HG02763 (cell line): ENCODE measurements at regions not wholly inside any gene's neighbourhood (a gene's known extent, or its start where the extent isn't known, plus 50 kb on each side); places are given as distances from the start of the nearest gene placed in this dataset.

Experiments
- ATAC-seq: cut with Tn5 transposase; IDR thresholded peaks from one replicate; pipeline ENCODE4 v1.9.1; 2021; ENCODE audit warnings: mild to moderate bottlenecking, moderate library complexity; ENCODE audit not compliant: unreplicated experiment

DNA sequence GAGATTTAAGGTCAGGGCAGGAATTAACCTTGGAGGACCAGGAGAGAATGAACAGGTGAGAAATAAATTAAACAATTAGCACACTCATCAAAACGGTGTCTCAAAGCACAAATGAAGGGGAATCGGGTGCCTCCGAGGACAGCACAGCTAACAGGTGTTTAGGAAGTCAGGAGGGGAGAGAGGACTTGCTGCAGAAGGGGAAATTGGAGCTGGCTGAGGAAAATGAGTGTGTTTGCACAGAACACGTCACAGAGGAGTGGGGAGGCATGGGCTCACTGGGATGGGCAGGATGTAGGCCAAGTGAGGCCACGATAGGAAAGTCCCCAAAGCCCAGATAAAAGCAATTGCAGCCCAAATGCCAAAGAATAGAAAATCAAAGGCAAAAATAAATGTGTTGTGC, 121.7 kb downstream of the ZNF664 start:
- no peak for ATAC-seq

DNA sequence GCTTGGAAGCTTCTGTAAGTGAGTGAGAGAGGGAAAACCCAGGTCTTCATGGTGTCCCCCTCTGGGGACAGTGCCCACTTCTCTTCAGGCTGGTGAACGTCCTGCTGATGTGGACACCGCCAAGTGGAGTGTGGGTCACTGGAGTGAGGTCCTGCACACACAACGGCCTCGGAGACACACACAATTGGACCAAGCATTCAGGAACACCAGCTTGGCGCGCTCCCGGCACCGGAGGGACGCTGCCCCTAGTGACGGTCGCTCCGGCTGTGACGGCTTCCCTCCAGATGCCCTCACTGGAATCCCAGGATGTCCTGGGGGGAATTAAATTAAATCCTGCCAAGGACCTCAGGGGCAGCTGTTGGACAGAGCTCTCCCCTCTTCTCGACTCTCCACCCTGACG, 123.1 kb downstream of the ZNF664 start:
- ATAC-seq = no peak

DNA sequence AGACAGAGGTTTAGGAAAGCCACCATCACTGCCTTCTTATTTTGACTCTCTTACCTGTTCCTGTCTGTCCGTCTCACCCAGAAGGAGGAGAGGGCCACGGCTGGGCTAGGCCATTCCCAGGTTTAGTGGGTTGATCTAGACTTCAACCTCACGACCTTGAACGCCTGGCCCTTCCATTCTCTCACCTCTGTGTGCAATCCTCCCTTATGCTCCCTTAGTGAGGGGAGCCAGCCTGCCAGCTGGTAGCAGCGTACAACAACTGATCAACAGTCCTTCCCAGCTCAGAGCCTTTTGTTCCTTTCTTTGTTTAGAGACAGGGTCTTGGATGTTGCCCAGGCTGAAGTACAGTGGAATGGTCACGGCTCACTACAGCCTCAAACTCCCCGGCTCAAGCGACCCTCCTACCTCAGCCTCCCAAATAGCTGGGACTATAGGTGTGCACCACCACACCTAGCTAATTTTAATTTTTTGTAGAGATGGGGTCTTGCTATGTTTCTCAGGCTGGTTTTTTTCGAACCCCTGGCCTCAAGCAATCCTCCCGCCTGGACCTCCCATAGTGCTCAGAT, 123.9 kb downstream of the ZNF664 start:
- ATAC-seq = no peak

DNA sequence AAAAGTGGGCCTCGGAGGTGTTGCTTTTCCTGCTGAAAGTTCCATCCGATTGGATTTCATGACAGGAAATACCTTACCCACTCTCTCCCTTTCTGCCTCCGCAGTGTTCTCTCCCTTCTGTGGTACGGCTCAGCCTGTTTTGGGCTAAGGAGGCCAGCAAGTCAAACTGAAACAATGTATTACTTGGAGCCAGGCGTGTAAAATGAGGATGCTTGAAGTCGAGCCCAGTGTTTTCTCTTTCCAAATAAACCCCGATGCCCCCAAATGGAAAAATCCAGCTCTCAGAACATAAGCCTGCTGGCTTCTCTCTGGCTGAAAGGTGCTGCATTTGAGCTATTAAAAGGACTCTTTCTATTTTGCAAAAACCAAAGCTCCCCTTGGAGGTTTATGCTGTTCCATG, 124.7 kb downstream of the ZNF664 start:
- no peak for ATAC-seq

DNA sequence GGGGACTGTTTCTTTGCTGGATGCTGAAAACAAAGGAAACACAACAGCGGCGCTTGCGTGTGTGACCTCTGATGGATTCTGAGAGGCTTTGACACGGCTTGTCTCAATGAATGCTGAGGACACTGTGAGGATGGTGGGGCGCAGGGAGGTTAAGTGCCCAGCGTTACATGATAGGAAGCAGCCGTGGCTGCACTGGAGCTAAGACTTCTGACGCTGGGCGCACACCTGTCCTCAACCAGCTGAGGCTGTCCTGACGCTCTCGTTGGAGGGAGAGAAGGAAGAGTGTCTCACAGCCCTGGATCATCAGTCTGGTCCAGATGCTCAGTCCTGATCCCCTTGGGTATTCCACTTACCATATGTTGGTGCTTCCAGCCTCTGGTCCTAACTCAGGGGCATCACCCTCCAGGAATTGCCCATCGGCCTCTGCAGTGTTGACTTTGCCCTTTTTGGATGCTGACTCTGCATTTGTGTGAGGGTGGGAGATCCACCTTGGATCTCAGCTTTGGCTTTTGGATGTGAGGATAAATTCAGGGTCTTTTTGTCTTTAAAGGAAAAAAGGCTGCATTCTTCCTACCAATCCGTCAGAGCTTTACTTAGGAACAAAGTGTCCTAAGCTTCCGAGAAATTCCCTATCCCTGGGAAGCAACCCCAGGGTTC, 125.2 kb downstream of the ZNF664 start:
- ATAC-seq = no peak

DNA sequence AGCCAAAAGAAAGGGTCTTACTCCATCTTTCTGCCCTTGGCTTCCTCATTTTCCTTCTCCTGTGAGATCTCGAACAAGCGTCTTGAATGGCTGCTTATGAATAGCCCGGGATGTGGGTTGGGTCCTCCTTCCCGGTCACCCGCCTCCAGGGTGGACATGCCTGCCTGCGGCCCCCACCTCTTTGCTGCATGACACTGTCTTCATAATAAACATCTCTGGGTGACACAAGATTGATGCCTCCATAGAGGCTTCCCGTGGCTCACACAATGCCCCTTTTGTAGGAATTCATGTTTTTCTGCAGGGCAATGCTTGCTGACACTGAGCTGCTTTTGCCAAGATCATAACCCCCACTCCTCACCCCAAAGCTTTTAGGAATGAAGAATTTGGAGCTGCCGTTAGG, 125.9 kb downstream of the ZNF664 start:
- no peak for ATAC-seq

DNA sequence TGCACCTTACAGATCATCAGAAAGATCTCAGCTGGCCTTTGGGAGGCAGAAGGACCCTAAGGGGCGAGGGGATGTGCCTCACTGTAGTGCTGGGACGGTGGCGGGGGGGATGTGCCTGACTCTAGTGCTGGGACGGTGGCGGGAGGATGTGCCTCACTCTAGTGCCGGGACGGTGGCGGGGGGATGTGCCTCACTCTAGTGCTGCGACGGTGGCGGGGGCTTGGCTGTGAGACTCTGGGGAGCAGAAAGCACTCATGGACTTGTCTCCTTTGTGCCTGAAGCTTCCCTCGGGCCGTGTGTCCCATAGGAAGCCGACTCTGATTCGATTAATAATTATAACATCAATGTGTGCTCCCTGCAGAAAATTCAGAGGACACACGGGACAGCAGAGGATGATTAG, 126.6 kb downstream of the ZNF664 start:
- ATAC-seq = no peak

DNA sequence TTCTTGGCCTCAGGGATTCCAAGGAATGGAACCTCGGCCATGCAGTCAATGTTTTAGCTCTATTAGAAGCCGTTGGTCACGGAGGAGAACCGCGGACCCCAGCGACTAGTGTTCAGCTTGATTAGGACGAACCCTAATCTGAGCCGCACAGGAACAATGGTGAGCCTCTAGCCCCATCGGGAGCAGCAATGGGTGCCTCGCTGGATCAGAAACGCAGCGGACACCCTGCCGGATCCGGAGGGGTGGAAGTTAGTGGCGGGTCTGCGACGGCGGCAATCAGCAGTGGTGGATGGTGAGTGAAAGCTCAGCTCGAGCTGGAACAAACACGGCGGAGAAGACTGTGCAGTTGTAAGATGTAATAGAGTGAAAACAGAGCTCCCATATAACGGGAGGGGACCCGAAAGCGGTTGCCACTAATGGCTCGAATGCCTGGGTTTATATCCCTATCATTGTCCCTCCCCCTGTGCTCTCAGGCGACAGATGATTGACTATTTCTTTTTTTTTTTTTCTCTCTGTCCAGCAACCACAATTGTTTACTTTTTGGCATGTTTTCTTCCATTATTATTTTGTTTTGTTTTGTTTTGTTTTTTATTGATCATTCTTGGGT, 127.7 kb downstream of the ZNF664 start:
- no peak for ATAC-seq

DNA sequence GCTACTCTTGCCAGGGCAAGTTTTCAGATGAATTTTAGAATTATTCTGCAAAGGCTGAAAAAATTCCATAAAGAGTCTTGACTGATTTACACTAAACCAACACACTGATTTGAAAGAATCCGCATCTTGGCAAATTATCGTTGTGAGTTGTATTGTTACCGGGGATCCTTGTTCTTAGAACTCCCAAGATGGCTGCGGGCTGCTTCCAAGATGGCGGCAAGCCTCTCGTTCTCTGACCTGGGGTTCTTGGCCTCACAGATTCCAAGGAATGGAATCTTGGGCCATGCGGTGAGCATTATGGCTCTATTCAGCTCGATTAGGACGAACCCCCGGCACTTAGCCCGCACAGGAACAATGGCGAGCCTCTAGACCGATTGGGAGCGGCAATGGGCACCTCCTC, 132.5 kb downstream of the ZNF664 start:
- ATAC-seq = no peak

DNA sequence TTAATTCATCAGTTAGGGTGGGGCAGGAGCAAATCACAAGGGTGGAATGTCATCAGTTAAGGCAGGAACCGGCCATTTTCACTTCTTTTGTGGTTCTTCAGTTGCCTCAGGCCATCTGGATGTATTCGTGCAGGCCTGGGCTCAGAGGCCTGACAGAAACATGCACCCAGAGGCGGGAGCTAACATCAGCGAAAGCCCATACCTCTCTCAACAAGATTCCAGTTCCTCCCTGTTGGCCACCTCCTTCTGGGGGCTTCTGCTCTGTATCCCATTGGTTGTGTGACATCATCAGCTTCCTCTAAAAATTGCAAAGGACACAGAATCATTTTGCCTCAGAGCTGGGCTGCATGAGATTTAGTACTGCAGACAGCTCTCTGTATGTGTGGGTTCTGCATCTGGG, 134.3 kb downstream of the ZNF664 start:
- no peak for ATAC-seq

DNA sequence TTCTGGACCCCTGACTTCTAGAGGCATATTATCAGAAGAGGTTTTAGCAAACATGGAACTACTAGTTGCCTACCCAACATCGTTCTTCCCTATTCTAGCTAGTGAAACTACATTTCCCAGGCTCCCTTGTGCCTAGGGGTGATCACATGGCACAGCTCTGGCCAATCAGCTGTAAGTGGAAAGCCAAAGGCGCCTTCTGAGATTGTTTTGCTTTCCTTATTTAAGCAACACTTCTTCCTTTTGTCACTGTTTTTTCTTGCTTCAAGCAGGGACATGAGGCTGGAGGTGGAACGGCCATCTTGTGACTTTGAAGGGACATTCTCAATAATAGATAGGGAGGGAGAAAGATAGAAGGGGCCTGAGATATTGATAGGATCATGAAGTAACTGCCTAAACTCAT, 136.7 kb downstream of the ZNF664 start:
- no peak for ATAC-seq

DNA sequence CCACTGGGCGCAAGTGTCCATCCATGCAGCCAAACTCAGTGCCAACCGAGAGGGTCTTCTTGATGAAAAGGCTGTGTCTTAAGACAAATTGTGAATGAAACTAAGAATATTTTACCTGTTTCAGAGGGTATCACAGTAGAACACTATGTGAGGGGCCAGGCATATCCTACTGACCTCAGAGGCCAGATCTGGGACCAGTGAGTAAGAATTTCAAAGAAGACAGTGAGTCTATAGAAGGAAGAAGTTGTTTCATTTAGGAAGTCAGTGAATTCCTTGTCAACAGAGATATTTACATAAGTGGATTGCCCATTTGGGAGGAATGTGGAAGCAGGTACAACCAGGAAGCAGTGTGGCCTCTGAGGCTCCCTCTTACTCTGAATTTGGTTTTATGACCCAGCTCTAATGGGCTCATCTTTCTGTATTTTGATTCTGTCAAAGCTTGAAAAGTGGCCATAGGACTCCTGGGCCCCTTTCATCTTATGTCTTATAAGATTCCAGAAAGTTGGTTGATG, 137.4 kb downstream of the ZNF664 start:
- ATAC-seq = no peak

DNA sequence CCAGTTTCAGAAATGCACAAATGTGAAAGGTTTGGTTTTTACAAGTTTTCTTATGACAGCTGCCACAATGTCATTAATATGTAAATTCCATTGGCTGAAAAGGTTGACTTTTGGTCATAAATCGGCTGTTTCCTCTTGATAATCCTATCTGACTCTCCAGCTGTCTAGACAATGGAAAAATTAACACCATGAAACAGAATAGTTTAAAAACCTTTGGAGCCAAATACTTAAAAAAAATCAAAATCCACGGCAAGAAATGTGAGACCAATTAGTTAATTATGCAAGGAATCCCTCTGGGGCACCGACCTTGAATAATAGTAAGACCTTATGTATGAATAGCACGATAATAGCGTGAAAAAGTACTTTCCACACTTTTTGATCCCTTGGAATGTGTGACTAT, 138.0 kb downstream of the ZNF664 start:
- no peak for ATAC-seq

DNA sequence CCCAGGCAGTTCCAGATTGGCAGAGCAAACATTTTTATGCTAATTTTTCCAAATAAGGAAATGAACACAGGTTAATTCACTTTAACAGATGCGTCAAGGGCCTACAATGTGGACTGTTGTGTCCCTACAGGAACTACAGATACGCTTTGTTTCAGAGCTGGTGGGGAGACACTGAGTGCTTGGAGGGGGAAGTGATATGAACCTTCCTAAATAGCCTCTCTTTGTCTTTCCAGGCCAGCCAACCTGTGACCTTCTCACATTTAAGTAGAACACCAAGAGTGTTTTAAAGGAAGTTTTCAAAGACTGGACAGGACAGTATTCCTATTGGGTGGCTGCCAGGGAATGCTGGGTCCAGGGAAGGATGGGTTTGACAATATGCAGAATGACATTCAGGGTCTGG, 141.3 kb downstream of the ZNF664 start:
- no peak for ATAC-seq

DNA sequence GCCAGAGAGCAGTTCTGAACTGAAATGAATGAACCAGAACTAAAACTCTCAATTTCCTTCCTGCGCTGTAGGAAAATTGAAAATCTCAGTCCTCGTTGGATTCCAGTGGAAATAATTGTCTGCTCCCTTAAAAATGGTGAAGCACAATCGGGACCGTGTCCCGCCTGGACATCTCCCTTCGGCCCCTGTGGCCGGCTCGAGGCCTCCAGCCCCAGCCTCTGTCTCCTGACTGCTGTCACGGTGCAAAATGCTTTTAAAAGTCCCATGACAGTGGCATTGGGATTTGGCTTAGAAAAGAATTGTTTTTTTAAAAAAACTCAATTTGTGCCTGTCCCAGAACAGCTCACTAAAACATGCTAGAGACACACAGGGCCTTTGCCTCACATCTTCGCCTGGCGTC, 142.5 kb downstream of the ZNF664 start:
- ATAC-seq = no peak

DNA sequence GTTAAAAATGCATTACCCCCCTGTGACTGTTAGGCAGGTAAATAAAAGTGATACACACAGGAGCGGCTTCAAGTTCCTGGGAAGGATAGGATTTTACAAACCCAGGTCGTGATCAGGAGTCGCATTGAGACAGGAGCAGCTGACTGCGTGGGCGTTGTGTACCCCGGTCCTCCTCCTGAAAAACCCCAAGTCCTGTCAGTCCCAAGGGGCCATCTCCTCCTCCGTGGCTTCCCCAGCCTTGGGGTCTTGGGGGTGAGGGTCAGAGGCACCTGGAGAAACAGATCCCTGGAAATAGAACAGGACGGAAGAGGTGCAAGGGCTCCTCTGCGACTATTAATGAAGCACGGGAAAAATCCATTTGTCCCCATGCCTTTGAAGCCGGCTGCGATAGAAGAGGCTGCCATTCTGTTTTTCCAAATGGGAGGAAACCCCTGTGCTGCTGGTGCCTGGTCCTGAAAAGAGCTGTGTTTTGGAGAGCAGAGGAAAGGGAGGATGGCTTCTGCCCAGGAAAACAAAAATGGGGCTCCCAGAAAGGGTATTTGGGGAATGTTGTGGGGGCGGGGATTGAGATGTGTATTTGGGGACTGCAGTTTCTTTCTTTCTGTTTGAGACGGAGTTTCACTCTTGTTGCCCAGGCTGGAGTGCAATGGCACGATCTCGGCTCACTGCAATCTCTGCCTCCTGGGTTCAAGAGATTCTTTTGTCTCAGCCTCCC, 143.1 kb downstream of the ZNF664 start:
- ATAC-seq = no peak

DNA sequence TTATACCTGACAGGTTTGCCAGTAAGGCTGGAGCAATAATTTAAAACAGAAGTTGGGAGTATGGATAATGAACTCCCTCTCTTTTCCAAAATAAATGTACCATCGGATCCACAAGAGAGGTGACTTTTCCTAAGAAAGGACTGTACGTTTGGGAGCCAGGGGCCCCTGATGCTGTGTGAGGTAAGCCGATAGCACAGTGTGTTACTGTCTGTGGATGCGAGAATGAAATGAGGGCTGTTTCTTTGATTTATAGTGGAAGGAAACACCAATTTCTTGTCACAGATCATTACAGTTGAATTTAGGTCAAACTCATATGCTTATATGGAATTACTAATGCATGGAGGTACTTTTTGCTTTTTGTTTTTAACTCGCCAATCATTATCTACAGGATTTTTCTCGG, 147.7 kb downstream of the ZNF664 start:
- no peak for ATAC-seq

DNA sequence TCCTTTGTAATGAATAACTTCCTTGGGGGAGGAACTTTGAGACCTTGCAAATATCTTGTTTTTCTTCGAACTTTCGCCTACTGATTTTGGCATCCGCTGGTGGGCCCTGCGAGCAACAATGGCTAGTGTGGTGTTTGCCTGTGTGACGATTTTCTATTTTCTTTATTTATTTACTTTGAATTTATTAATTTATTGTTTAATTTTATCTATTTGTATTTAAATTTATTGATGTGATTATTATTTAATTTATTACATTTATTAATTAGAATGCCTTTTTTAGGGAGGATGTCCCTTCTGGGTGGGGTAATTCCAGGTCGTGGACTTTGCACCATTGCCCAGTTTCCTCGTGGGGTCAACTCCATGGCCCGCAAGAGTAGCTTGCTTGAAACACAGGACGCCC, 149.7 kb downstream of the ZNF664 start:
- ATAC-seq = no peak

DNA sequence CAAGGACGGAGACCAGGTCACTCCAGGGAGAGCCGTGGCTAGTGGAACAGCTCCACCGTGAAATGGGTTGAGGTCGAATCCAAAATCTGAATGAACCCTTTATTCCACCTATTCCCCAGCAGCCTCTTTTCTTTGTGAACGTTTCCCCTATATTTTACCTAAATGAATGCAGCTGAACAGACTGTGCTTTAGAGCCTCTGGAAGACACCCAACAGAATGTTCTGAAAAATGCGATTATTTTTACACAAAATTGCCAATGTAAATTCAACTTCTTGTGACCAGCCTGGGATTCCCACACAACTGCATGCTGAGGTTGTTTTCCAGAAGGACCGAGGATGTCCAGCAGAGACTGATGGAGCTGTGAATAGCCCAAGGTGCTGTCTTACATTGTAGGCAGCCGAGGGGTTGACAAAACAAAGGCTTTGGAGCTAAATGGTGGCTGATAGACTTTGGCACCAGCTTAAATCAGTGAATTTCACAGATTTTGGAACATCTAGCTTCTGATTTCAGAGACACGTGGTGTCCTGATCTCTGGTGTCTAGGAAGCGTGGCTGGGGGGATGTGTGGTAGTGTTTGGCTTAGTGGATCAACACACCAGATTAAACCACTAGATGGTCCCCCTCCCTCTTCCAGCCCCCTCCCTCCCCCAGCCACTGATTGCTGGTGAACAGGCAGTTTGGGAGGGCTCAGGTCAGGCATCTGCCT, 150.4 kb downstream of the ZNF664 start:
- ATAC-seq = no peak

DNA sequence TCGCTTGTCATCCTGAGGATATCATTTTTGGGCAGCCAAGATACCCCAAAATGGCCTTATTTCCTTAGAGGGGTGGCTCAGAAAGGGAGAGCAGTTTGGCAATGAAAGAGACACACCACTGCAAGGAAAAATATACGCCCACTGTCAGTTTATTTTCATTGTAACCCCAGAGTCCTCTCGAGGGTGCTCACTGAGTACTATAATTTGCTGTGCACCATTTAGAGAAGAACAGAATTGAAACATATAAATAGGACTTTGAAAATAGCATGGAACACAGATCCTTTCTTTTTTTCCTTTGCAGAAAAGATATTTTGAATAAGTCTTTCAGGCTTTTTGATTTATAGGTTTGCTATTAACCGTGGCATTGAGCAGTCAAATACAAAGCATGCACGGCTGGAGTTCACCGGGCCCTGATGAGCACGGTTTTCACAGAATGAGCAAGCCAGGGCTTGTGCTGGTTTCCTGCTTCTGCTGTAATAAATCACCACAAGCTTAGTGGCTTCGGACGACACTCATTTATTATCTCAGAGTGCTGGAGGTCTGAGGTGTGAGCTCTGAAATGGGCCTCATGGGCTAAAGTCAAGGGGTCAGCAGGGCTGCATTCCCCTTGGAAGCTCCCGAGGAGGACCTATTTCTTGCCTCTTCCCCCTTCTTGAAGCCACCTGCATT, 152.3 kb downstream of the ZNF664 start:
- ATAC-seq = peak; percentile 70
